Vagina (tissue), 2 donors: ENCODE measurements at regions not wholly inside any gene's neighbourhood (a gene's known extent, or its start where the extent isn't known, plus 50 kb on each side); places are given as distances from the start of the nearest gene placed in this dataset.

ENCODE experiments used
- DNase-seq, 2 donors: peaks; one replicate each; pipeline ENCODE4 v3.0.0-alpha.2; 2017; ENCODE audit errors: extremely low spot score in 2 of 2
- H3K27ac ChIP-seq: fragments of 200-600 bp; sonication (generic); one replicate; pipeline ENCODE4 v1.5.1; 2019
- H3K27me3 ChIP-seq: fragments of 200-600 bp; sonication (generic); one replicate; pipeline ENCODE4 v1.5.1; 2019
- H3K36me3 ChIP-seq, 2 donors: fragments of 200-600 bp; sonication (generic); one replicate each; pipeline ENCODE4 v1.5.1; 2017 to 2019
- H3K4me1 ChIP-seq: fragments of 200-600 bp; sonication (generic); one replicate; pipeline ENCODE4 v1.5.1; 2019
- H3K4me3 ChIP-seq, 2 donors: fragments of 200-600 bp; sonication (generic); 1 replicate in 1 of 2; 2 replicates in 1 of 2; pipeline ENCODE4 v1.5.1; 2016 to 2019
- H3K9me3 ChIP-seq: fragments of 200-600 bp; sonication (generic); one replicate; pipeline ENCODE4 v1.5.1; 2019
- CTCF ChIP-seq, 3 experiments: fragments of 450-650 bp in 2 of 3; fragments of 200-600 bp in 1 of 3; sonication (generic) in 1 of 3; IDR thresholded peaks; one replicate each; pipeline ENCODE4 v1.5.1; 2017 to 2019; ENCODE audit warnings: antibody characterized with exemption in 3 of 3, mild to moderate bottlenecking in 2 of 3, moderate library complexity in 2 of 3
- POLR2A ChIP-seq, 2 donors: fragments of 450-650 bp; IDR thresholded peaks; one replicate each; pipeline ENCODE4 v1.6.1; 2017; ENCODE audit warnings: antibody characterized with exemption in 2 of 2, mild to moderate bottlenecking in 2 of 2, moderate library complexity in 2 of 2
- POLR2AphosphoS5 ChIP-seq, 2 donors: sonication (generic); formaldehyde crosslinking; IDR thresholded peaks; one replicate each; pipeline ENCODE4 v1.9.0; 2017; ENCODE audit warnings: antibody characterized with exemption in 2 of 2, mild to moderate bottlenecking in 2 of 2, low read depth in 1 of 2; ENCODE audit not compliant: insufficient read depth in 1 of 2
- intact Hi-C: fragments of 100-400 bp; cut with DNase I; formaldehyde crosslinking; loops from one replicate; pipeline ENCODE4 v1.15.1; 2023

GRCh38 chr14:38078393-38078792, 129.3 kb upstream of the SSTR1 start:
- no peak overlapping the region for H3K27ac ChIP-seq
- H3K9me3 ChIP-seq = no peaks in the 10 kb centered on the region
- TF ChIP-seq POLR2AphosphoS5 (IDR thresholded peaks at IDR 0.05; ENCODE audit: insufficient read depth in 1 of 2, low read depth in 1 of 2) (no peak), CTCF (IDR thresholded peaks at IDR 0.05) (no peak), POLR2A (IDR thresholded peaks at IDR 0.05) (no peak)
- peaks cover 13% of the 10 kb centered on the region for H3K4me1 ChIP-seq
- no peak overlapping the region for H3K4me3 ChIP-seq
- DNase-seq = no peak
- intact Hi-C loops = no loop called here
- no peaks in the 10 kb centered on the region for H3K36me3 ChIP-seq
- H3K27me3 ChIP-seq = no peaks in the 10 kb centered on the region

- DNase-seq = no peak
- intact Hi-C loops = no loop called here
- no peak for TF ChIP-seq POLR2AphosphoS5 (IDR thresholded peaks at IDR 0.05; ENCODE audit: insufficient read depth in 1 of 2, low read depth in 1 of 2)
- no peak for TF ChIP-seq POLR2A (IDR thresholded peaks at IDR 0.05)
- TF ChIP-seq CTCF (IDR thresholded peaks at IDR 0.05) = no peak
- Histone ChIP-seq H3K36me3 (no peaks in the 10 kb centered on the region), H3K27me3 (no peaks in the 10 kb centered on the region), H3K4me1 (peaks cover 13% of the 10 kb centered on the region), H3K4me3 (no peak overlapping the region), H3K9me3 (no peaks in the 10 kb centered on the region), H3K27ac (no peak overlapping the region)
Measured at GRCh38 chr14:38079268-38079667, 128.4 kb upstream of the SSTR1 start.

GRCh38 chr14:38079886-38080285, 127.8 kb upstream of the SSTR1 start:
- intact Hi-C loops = no loop called here
- no peaks in the 10 kb centered on the region for H3K27me3 ChIP-seq
- no peak overlapping the region for H3K4me3 ChIP-seq
- no peak for DNase-seq
- TF ChIP-seq POLR2AphosphoS5 (IDR thresholded peaks at IDR 0.05; ENCODE audit: insufficient read depth in 1 of 2, low read depth in 1 of 2) = no peak
- H3K27ac ChIP-seq = no peak overlapping the region
- no peaks in the 10 kb centered on the region for H3K36me3 ChIP-seq
- no peaks in the 10 kb centered on the region for H3K9me3 ChIP-seq
- peaks cover 13% of the 10 kb centered on the region for H3K4me1 ChIP-seq

GRCh38 chr14:38080696-38081095, 127.0 kb upstream of the SSTR1 start:
- intact Hi-C loops = no loop called here
- Histone ChIP-seq H3K36me3 (no peaks in the 10 kb centered on the region), H3K4me3 (no peak overlapping the region), H3K4me1 (peaks cover 13% of the 10 kb centered on the region), H3K27me3 (no peaks in the 10 kb centered on the region), H3K27ac (no peak overlapping the region), H3K9me3 (no peaks in the 10 kb centered on the region)
- TF ChIP-seq CTCF (IDR thresholded peaks at IDR 0.05) (no peak), POLR2AphosphoS5 (IDR thresholded peaks at IDR 0.05; ENCODE audit: insufficient read depth in 1 of 2, low read depth in 1 of 2) (no peak), POLR2A (IDR thresholded peaks at IDR 0.05) (no peak)
- no peak for DNase-seq

- no peak for DNase-seq
- H3K27me3 ChIP-seq = no peaks in the 10 kb centered on the region
- H3K36me3 ChIP-seq = no peaks in the 10 kb centered on the region
- intact Hi-C loops = no loop called here
- no peak overlapping the region for H3K4me3 ChIP-seq
- TF ChIP-seq POLR2A (IDR thresholded peaks at IDR 0.05) (no peak), CTCF (IDR thresholded peaks at IDR 0.05) (no peak), POLR2AphosphoS5 (IDR thresholded peaks at IDR 0.05; ENCODE audit: insufficient read depth in 1 of 2, low read depth in 1 of 2) (no peak)
- peaks cover 5% of the 10 kb centered on the region for H3K4me1 ChIP-seq
- H3K9me3 ChIP-seq = no peaks in the 10 kb centered on the region
- no peak overlapping the region for H3K27ac ChIP-seq
Measured at GRCh38 chr14:38083039-38083438, 124.7 kb upstream of the SSTR1 start.

GRCh38 chr14:38089123-38089522, 118.6 kb upstream of the SSTR1 start:
- Histone ChIP-seq H3K27ac (no peak overlapping the region), H3K36me3 (no peaks in the 10 kb centered on the region), H3K4me3 (peak overlapping the region in 1 of 2 donors; percentile 23), H3K4me1 (no peaks in the 10 kb centered on the region), H3K9me3 (peaks cover 4% of the 10 kb centered on the region), H3K27me3 (no peaks in the 10 kb centered on the region)
- intact Hi-C loops = no loop called here
- no peak for DNase-seq
- no peak for TF ChIP-seq POLR2A (IDR thresholded peaks at IDR 0.05)
- no peak for TF ChIP-seq POLR2AphosphoS5 (IDR thresholded peaks at IDR 0.05; ENCODE audit: insufficient read depth in 1 of 2, low read depth in 1 of 2)
- no peak for TF ChIP-seq CTCF (IDR thresholded peaks at IDR 0.05)
